DND-41 (cell line): ENCODE measurements at regions not wholly inside any gene's neighbourhood (a gene's known extent, or its start where the extent isn't known, plus 50 kb on each side); places are given as distances from the start of the nearest gene placed in this dataset.

ENCODE experiments used
- CTCF ChIP-seq: IDR thresholded peaks from 2 replicates; pipeline ENCODE4 v1.5.1; 2012; ENCODE audit warnings: borderline replicate concordance, low read length, moderate library complexity, mild to moderate bottlenecking; ENCODE audit not compliant: poor library complexity, severe bottlenecking; ENCODE audit errors: extremely low read depth
- EZH2 ChIP-seq: IDR thresholded peaks from 3 replicates; pipeline ENCODE4 v1.6.1; 2012; ENCODE audit warnings: borderline replicate concordance, low read depth, mild to moderate bottlenecking, moderate library complexity, low read length, inconsistent platforms; ENCODE audit not compliant: severe bottlenecking

- TF ChIP-seq CTCF, result no peak
- TF ChIP-seq EZH2, result no peak
Measured at GRCh38 chr9:25918761-25919160, 240.5 kb upstream of the TUSC1 start.
